PC-3 (cell line): ENCODE measurements at regions not wholly inside any gene's neighbourhood (a gene's known extent, or its start where the extent isn't known, plus 50 kb on each side); places are given as distances from the start of the nearest gene placed in this dataset.
"Not testable (repeated sequence)": the region's sequence is repeated elsewhere in the genome, so short reads cannot be mapped to it uniquely, and the experiment has no call there.

Experiments
- ATAC-seq: fragments of 200-7000 bp; cut with Tn5 transposase; 2 replicates; pipeline ENCODE4 v1.9.1; 2020; ENCODE audit warnings: mild to moderate bottlenecking, moderate library complexity
- BruUV-seq: library from RNA; stranded (reverse); fragments of 400-500 nt; replicated peaks from 2 replicates; lab custom pipeline; 2021; lab: Mats Ljungman, UMichigan
- CTCF ChIA-PET: fragments of 300-600 bp; sonication (Branson Sonifier 250); formaldehyde crosslinking; loops from one replicate; lab custom pipeline; 2022; ENCODE audit warnings: antibody characterized with exemption; lab: Charles Lee
- POLR2A ChIA-PET: fragments of 300-600 bp; sonication (Branson Sonifier 250); formaldehyde crosslinking; loops from one replicate; lab custom pipeline; 2022; ENCODE audit warnings: antibody characterized with exemption; ENCODE audit not compliant: unreplicated experiment; lab: Charles Lee
- DNase-seq: peaks from one replicate; pipeline ENCODE4 v3.0.0-alpha.2; 2015
- H2AFZ ChIP-seq: fragments of 300-600 bp; sonication (generic); 2 replicates; pipeline ENCODE4 v1.6.0; 2016; ENCODE audit warnings: antibody characterized with exemption, low read length
- H3F3A ChIP-seq: fragments of 300-600 bp; sonication (generic); one replicate; pipeline ENCODE4 v1.6.0; 2017; ENCODE audit warnings: antibody characterized with exemption, low read length, control low read depth, mild to moderate bottlenecking; ENCODE audit not compliant: unreplicated experiment
- H3K27ac ChIP-seq: fragments of 300-600 bp; sonication (generic); 2 replicates; pipeline ENCODE4 v1.5.1; 2016; ENCODE audit warnings: mild to moderate bottlenecking, low read length
- H3K27me3 ChIP-seq: fragments of 300-600 bp; sonication (generic); 2 replicates; pipeline ENCODE4 v1.6.1; 2016; ENCODE audit warnings: low read length, mixed read lengths
- H3K36me3 ChIP-seq: fragments of 300-600 bp; sonication (generic); 2 replicates; pipeline ENCODE4 v1.6.1; 2016; ENCODE audit warnings: low read depth, mixed run types, low read length, mixed read lengths
- H3K4me1 ChIP-seq: fragments of 300-600 bp; sonication (generic); 2 replicates; pipeline ENCODE4 v1.5.1; 2016; ENCODE audit warnings: low read length; ENCODE audit not compliant: insufficient read depth
- H3K4me2 ChIP-seq: fragments of 300-600 bp; sonication (generic); 2 replicates; pipeline ENCODE4 v1.6.0; 2016; ENCODE audit warnings: low read length
- H3K4me3 ChIP-seq: fragments of 300-600 bp; sonication (generic); 2 replicates; pipeline ENCODE4 v1.5.1; 2016; ENCODE audit warnings: mild to moderate bottlenecking, low read length, mixed read lengths
- H3K79me2 ChIP-seq: fragments of 300-600 bp; sonication (generic); 2 replicates; pipeline ENCODE4 v1.6.1; 2017; ENCODE audit warnings: low read length, mixed read lengths
- H3K9ac ChIP-seq: fragments of 300-600 bp; sonication (generic); 2 replicates; pipeline ENCODE4 v1.6.0; 2016; ENCODE audit warnings: mild to moderate bottlenecking, low read length
- H3K9me2 ChIP-seq: fragments of 300-600 bp; sonication (generic); replicated peaks from 2 replicates; pipeline ENCODE4 v1.6.1; 2016; ENCODE audit warnings: mixed run types, low read length, mixed read lengths
- H3K9me3 ChIP-seq: fragments of 300-600 bp; sonication (generic); 2 replicates; pipeline ENCODE4 v1.6.1; 2016; ENCODE audit warnings: low read length, mixed read lengths
- H4K20me1 ChIP-seq: fragments of 300-600 bp; sonication (generic); 2 replicates; pipeline ENCODE4 v1.6.1; 2016; ENCODE audit warnings: low read length, mixed read lengths
- EZH2 ChIP-seq: fragments of 300-600 bp; sonication (generic); IDR thresholded peaks from one replicate; pipeline ENCODE4 v1.6.1; 2017; ENCODE audit warnings: antibody characterized with exemption, mild to moderate bottlenecking, low read length; ENCODE audit not compliant: unreplicated experiment
- EZH2phosphoT487 ChIP-seq: fragments of 300-600 bp; sonication (generic); IDR thresholded peaks from 2 replicates; pipeline ENCODE4 v1.6.1; 2018; ENCODE audit warnings: mild to moderate bottlenecking, antibody characterized with exemption, low read length, borderline replicate concordance
- intact Hi-C: fragments of 100-400 bp; cut with micrococcal nuclease; formaldehyde crosslinking; loops from 2 replicates; pipeline ENCODE4 v1.9.0; 2023
- TF ChIP-seq, protein P1 (sequence below): fragments of 300-600 bp; sonication (generic); conservative IDR thresholded peaks from 2 replicates; pipeline ENCODE4 v1.5.1; 2017; ENCODE audit warnings: antibody characterized with exemption, low read depth, mild to moderate bottlenecking, low read length

DNA sequence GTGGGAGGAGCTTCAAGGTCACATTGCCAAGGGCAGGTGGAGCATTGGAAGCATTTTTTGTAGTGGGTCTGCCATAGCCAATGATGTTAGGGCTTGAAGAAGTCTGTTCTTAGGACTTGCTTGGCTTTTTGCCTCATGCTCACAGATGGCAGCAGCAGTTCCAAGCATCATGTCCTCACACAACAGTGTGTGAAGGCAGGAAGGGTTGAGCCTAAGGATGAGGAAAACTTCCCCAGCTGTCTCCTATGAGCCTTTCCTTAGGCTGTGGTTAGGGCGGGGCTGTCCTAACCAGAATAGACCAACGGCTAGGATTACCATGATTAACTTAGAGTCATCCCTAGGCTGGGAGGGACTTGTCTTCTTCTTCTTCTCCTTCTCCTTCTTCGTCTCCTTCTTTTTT is 76.2 kb upstream of the KCNA1 start:
- TF ChIP-seq EZH2phosphoT487 (no peak), EZH2 (no peak)
- TF ChIP-seq, protein P1, sequence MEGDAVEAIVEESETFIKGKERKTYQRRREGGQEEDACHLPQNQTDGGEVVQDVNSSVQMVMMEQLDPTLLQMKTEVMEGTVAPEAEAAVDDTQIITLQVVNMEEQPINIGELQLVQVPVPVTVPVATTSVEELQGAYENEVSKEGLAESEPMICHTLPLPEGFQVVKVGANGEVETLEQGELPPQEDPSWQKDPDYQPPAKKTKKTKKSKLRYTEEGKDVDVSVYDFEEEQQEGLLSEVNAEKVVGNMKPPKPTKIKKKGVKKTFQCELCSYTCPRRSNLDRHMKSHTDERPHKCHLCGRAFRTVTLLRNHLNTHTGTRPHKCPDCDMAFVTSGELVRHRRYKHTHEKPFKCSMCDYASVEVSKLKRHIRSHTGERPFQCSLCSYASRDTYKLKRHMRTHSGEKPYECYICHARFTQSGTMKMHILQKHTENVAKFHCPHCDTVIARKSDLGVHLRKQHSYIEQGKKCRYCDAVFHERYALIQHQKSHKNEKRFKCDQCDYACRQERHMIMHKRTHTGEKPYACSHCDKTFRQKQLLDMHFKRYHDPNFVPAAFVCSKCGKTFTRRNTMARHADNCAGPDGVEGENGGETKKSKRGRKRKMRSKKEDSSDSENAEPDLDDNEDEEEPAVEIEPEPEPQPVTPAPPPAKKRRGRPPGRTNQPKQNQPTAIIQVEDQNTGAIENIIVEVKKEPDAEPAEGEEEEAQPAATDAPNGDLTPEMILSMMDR, result no peak
- Histone ChIP-seq H3K4me2 (no peak overlapping the region), H3K27me3 (peaks cover 27% of the 10 kb centered on the region; the same call in 1 of the 2 replicates), H3K79me2 (no peaks in the 10 kb centered on the region), H3K9me2 (no peaks in the 10 kb centered on the region), H3K4me1 (no peaks in the 10 kb centered on the region), H3K9ac (no peak overlapping the region), H3K4me3 (no peak overlapping the region), H3K9me3 (no peaks in the 10 kb centered on the region), H3F3A (no peaks in the 10 kb centered on the region), H3K27ac (no peak overlapping the region), H4K20me1 (no peaks in the 10 kb centered on the region), H3K36me3 (no peaks in the 10 kb centered on the region), H2AFZ (no peak overlapping the region)
- no TSS peak for BruUV-seq
- intact Hi-C loops, result no loop called here
- ATAC-seq (no peak), DNase-seq (no peak)
- ChIA-PET CTCF (no interaction called here), POLR2A (no interaction called here)

DNA sequence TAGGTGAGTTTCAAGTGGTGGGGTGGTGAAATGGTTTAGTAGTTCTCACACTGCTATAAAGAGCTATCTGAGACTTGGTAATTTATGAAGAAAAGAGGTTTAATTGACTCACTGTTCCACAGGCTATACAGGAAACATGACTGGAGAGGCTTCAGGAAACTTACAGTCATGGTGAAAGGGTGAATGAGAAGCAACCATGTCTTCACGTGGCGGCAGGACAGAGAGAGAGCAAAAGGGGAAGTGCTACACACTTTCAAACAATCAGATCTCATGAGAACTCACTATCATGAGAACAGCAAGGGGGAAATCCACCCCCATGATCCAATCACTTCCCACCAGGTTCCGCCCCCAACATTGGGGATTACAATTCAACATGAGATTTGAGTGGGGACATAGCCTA is 67.3 kb upstream of the KCNA1 start:
- intact Hi-C loops, H3F3A ChIP-seq, H3K79me2 ChIP-seq, H3K27me3 ChIP-seq, DNase-seq, POLR2A ChIA-PET, H3K9me3 ChIP-seq, ATAC-seq, H4K20me1 ChIP-seq, H3K9me2 ChIP-seq, H3K4me2 ChIP-seq, CTCF ChIA-PET, H3K36me3 ChIP-seq, H3K27ac ChIP-seq, H3K9ac ChIP-seq, H3K4me3 ChIP-seq, BruUV-seq, H3K4me1 ChIP-seq, H2AFZ ChIP-seq: not testable (repeated sequence)

GRCh38 chr12:4843907-4844306 is 65.8 kb upstream of the KCNA1 start:
- Histone ChIP-seq H3K36me3 (no peaks in the 10 kb centered on the region), H4K20me1 (no peaks in the 10 kb centered on the region), H3K79me2 (no peaks in the 10 kb centered on the region), H3K9me3 (no peaks in the 10 kb centered on the region), H3K9me2 (no peaks in the 10 kb centered on the region), H3K4me1 (no peaks in the 10 kb centered on the region), H3K4me3 (no peak overlapping the region), H3K4me2 (no peak overlapping the region), H2AFZ (no peak overlapping the region), H3K27ac (no peak overlapping the region), H3K27me3 (no peaks in the 10 kb centered on the region), H3K9ac (no peak overlapping the region), H3F3A (no peaks in the 10 kb centered on the region)
- DNase-seq (no peak), ATAC-seq (no peak)
- no TSS peak for BruUV-seq
- no peak for TF ChIP-seq EZH2phosphoT487
- TF ChIP-seq, protein P1, result no peak
- no peak for TF ChIP-seq EZH2
- ChIA-PET CTCF (no interaction called here), POLR2A (no interaction called here)
- intact Hi-C loops, result no loop called here
